ENCODE measurements at regions not wholly inside any gene's neighbourhood (a gene's known extent, or its start where the extent isn't known, plus 50 kb on each side); places are given as distances from the start of the nearest gene placed in this dataset.

DNA sequence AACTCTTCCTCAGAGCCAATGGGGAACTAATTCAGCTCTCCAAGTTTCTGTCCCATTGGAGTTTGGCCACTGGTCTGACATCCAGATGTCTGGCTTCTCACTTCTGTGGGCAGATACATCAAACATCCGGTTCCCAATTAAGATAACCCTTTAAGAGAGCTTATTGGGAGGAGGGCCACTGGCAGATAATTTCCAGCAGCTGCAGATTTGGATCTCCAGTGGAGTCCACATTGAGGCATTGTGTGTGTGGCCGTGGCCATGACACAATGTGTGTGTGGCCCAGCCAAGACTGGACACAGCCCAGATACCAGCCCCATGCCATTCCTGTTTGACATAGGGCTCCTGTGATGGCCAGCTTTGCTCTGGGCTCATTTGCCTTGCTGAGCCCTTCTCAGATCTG, 110.5 kb upstream of the MAP1B start:
- no peak for DNase-seq (ENCODE audit: low read depth in 2 of 2)

GRCh38 chr5:71998746-71999145, 108.5 kb upstream of the MAP1B start:
- no peak for DNase-seq (ENCODE audit: low read depth in 2 of 2)

DNA sequence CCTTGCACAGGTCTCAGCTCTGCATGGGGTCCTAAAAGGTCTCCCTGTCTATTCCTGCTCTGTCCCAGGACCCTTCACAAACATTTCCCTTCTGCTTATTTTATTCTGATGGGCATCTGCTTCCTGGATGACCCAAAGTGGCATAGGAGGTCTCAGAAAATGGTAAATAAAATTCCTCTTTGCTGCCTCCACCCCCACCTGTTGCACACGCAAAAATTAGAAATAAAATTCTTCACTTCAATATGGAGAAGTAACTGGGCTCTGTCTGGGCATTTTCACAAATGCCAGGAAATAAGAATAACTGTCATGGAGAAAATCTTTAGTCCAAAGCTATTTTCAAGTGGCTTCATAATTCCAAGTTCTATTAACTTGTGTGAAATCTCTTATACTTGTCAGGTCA, 106.6 kb upstream of the MAP1B start:
- DNase-seq (ENCODE audit: low read depth in 2 of 2) = no peak

- no peak for DNase-seq (ENCODE audit: low read depth in 2 of 2)
Measured at GRCh38 chr5:72005671-72006070, 101.6 kb upstream of the MAP1B start.

GRCh38 chr5:72006361-72006760, 100.9 kb upstream of the MAP1B start:
- no peak for DNase-seq (ENCODE audit: low read depth in 2 of 2)

- DNase-seq (ENCODE audit: low read depth in 2 of 2) = no peak
Measured at GRCh38 chr5:72007336-72008111, 99.8 kb upstream of the MAP1B start.

DNA sequence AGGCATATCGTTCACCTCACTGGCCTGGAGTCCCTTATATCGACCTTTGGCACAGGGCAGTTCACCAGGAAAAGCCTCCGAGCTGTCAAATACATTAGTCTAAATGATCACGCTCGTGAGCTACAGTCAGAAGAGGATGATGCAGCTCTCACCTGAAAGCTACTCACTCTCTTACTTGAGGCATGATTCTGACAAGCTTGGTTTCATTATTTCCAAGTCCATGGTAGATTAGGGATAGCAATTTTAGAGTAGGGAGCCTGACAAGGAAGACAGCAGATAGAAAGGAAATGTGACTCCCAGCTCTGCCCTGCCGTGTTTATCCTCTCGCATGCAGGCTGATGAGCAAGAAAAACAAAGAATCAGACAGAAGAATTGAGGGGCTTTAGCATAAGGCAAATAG, 98.0 kb upstream of the MAP1B start:
- DNase-seq (ENCODE audit: low read depth in 2 of 2) = no peak

GRCh38 chr5:72010430-72010829, 96.8 kb upstream of the MAP1B start:
- DNase-seq (ENCODE audit: low read depth in 2 of 2) = no peak

GRCh38 chr5:72012906-72013305, 94.4 kb upstream of the MAP1B start:
- DNase-seq (ENCODE audit: low read depth in 2 of 2) = no peak

DNA sequence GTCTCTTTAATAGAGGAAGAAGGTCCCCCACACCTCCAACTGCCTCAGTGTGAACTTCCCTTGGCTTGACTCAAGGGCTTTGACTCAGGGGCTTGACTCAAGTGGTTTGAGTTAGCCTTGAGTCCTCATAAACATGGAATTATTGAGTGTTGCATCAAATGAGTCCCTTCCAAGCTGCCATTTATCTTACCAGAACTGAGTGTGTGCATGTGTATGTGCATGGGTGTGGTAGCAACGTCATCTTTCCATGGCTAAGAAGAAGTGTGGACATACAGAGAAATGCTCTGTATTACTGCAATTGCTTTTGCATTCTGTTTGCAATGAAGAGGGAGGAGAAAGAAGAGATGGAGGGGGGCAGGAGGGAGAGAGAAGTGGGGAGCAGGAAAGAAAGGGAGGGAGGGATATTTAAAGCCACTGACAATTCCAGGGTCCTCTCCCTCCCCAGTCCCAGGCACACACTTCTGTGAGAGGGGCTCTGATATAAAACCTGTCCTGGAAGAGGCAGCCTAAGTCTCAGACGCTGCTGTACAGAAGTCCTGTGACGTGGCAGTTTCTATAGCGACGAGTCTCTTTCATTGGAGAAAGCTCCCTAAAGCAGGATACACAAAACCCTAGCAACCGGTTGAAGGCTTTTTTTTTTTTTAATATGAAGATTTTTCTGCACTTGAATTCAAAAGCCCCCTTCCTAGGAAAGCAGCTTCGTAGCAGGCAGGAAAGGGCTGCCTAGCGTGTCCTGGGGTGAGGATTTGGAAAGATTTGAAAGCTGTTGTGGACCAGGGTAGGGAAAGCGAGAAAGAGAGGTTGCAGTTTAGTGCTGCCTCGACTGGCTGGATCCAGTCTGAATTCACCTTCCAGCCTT, 93.3 kb upstream of the MAP1B start:
- DNase-seq (ENCODE audit: low read depth in 2 of 2) = no peak

DNA sequence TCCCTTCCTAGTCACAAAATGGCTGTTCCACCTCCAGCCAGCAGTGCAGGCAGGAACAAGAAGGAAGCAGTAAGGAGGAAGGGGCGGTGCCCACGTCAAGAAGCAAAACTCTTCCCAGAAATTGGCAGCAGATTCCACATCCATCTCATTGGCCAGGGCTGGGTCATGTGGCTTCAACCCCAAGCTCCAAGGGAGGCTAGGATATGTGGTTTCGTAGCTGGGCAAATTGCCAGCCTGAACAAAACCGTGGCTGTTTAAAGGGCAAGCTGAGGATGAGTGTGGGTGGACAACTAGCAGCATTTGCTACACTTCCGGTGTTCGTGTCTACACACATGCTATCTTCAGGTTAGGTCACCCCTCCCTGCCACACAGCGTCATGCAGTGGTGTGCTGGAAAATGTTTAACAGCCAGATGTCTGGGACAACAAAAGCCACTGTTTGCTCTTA, 92.1 kb upstream of the MAP1B start:
- no peak for DNase-seq (ENCODE audit: low read depth in 2 of 2)

GRCh38 chr5:72018143-72018803, 89.0 kb upstream of the MAP1B start:
- peak; percentile 12 to 27 for DNase-seq (ENCODE audit: low read depth in 2 of 2)

- no peak for DNase-seq (ENCODE audit: low read depth in 2 of 2)
Measured at GRCh38 chr5:72020161-72020983, 86.9 kb upstream of the MAP1B start.

DNA sequence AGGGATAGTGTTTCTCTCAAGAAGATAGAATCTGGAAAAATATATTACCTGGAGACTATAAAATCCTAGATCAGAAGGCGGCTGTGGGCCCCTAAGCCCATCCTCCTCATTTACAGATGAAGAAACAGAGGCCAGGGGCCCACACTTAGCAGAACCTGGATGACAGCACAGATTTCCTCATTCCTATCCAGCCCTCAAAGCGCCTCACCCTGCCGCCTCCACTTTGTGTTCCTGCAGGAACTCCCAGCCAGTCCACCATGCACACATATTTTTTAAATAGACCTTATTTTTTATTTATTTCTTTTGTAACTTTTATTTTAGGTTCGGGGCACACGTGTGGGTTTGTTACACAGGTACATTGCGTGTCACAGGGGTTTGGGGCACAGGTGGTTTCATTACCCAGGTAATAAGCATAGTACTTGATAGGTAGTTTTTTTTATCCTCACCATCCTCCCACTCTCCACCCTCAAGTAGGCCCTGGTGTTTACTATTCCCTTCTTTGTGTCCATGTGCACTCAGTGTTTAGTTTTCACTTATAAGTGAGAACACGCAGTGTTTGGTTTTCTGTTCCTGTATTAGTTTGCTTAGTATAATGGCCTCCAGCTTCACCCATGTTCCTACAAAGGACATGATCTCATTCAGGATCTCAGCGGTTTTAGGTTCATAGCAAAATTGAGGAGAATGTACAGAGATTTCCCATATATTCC, 85.5 kb upstream of the MAP1B start:
- DNase-seq (ENCODE audit: low read depth in 2 of 2) = no peak

DNA sequence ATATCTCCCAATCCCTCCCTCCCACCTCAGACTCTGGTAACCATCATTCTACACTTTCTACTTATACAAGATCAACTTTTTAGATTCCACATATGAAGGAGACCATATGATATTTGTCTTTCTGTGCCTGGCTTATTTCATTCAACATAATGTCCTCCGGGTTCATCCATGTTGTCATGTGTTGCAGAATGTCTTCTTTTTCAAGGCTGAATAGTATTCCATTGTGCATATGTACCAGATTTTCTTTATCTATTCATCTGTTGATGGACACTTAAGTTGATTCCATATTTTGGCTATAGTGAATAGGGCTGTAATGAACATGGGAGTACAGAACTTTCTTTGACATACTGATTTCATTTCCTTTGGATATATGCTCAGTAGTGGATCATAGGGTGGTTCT, 78.9 kb upstream of the MAP1B start:
- no peak for DNase-seq (ENCODE audit: low read depth in 2 of 2)

DNA sequence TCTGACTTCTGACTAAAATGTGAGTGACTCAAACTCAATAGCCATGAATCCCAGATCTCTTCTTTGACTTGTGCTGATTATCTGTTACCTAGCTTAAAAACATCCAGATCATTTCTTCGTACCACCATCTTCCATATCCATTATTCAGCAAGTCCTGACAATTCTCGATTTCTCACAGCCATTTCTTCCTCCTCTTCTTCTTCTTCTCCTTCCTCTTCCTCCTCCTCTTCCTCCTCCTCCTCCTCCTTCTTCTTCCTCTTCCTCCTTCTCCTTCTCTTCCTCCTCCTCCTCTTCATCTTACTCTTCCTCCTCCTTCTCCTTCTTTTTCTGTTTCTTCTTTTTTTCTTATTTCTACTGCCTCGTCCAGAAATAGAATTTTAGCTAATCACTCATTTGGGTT, 77.0 kb upstream of the MAP1B start:
- DNase-seq (ENCODE audit: low read depth in 2 of 2) = no peak

DNA sequence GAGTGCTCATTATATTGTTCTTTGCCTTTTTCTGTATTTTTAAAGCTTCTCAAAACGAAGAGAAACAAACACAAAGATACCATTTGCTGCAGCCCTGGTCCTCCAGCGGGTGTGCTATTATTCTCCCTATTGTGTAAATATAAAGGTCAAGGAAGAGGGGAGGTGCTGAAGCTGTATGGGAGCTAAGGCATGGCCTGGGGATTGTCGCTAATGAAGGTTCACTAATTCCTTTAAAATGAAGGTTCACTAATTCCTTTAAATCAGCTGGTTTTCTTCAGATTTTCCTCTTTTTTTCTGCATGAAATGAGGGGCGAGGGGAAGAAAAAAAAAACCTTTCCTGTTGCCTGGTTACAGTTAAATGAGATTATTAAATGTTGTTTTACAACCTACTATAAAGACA, 74.5 kb upstream of the MAP1B start:
- no peak for DNase-seq (ENCODE audit: low read depth in 2 of 2)

DNA sequence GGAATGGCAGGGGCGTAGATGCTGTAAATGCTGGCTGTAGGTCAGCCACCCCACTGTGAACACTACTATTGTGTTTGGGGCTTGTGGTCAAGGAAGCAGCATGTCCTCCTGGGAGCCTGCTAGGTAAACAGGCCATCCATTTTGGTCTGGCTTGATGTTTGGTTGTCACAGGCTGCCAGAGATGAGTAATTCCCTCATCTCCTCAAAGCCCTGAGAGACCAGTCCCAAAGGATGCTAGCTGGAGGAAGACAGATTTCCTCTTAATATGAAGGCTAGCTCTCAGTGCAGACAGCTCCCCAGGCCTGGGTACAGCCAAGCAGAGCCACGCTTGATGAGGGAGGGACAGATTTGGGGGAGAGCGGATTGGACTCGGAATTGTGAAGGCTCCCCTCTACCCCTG, 72.5 kb upstream of the MAP1B start:
- DNase-seq (ENCODE audit: low read depth in 2 of 2) = no peak

GRCh38 chr5:72035831-72036230, 71.4 kb upstream of the MAP1B start:
- DNase-seq (ENCODE audit: low read depth in 2 of 2) = no peak

- DNase-seq (ENCODE audit: low read depth in 2 of 2) = no peak
Measured at GRCh38 chr5:72036951-72037350, 70.3 kb upstream of the MAP1B start.

DNA sequence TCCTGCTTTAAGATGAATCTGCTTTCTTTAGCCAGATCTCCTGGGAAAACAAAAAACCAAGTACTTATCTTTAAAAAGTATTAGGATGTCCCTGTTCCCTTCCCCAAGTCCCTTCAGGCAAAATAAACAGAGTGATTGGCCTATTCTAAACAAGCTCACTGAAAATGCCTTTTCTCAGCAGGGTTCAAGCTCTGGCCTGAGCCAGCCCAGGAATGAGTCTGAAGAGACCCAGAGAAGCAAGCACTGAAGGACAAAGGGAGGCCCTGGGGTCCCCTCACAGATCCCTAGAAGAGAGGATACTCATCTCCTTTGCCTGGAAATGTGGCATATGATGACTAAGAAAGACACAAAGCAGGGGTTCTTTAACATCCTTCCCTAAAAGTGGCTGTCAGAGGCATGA, 66.8 kb upstream of the MAP1B start:
- DNase-seq (ENCODE audit: low read depth in 2 of 2) = no peak
